ENCODE measurements at regions not wholly inside any gene's neighbourhood (a gene's known extent, or its start where the extent isn't known, plus 50 kb on each side); places are given as distances from the start of the nearest gene placed in this dataset.

GRCh38 chr2:145481334-145481922 is 961.5 kb upstream of the ZEB2 start:
- TF ChIP-seq SPI1 (IDR thresholded peaks at IDR 0.05; ENCODE audit: borderline replicate concordance, low read depth): no peak
- Histone ChIP-seq H3K27ac (replicated peaks) (no peak overlapping the region), H3K4me3 (replicated peaks; ENCODE audit: insufficient read depth, low read length) (no peak overlapping the region), H3K27me3 (ENCODE audit: insufficient read depth, poor library complexity, severe bottlenecking) (no peaks in the 10 kb centered on the region)
- DNase-seq (ENCODE audit: low read depth in 1 of 2, low spot score in 1 of 2): no peak

GRCh38 chr2:145464866-145465265 is 944.9 kb upstream of the ZEB2 start:
- H3K27ac ChIP-seq (replicated peaks): no peak overlapping the region
- no peak for DNase-seq (ENCODE audit: low read depth in 1 of 2, low spot score in 1 of 2)
- no peak for TF ChIP-seq REST (IDR thresholded peaks at IDR 0.05; ENCODE audit: insufficient replicate concordance, low read depth)
- TF ChIP-seq POLR2AphosphoS5 (IDR thresholded peaks at IDR 0.05; ENCODE audit: low read depth): no peak
- no peak for TF ChIP-seq SPI1 (IDR thresholded peaks at IDR 0.05; ENCODE audit: borderline replicate concordance, low read depth)
- no peak for TF ChIP-seq CTCF (IDR thresholded peaks at IDR 0.05; ENCODE audit: insufficient read depth, low read length)
- no peak for TF ChIP-seq GABPA (IDR thresholded peaks at IDR 0.05; ENCODE audit: low read depth)
- H3K4me3 ChIP-seq (replicated peaks; ENCODE audit: insufficient read depth, low read length): no peak overlapping the region
- no peaks in the 10 kb centered on the region for H3K27me3 ChIP-seq (ENCODE audit: insufficient read depth, poor library complexity, severe bottlenecking)

- TF ChIP-seq CTCF (IDR thresholded peaks at IDR 0.05; ENCODE audit: insufficient read depth, low read length) (no peak), POLR2AphosphoS5 (IDR thresholded peaks at IDR 0.05; ENCODE audit: low read depth) (no peak), GABPA (IDR thresholded peaks at IDR 0.05; ENCODE audit: low read depth) (no peak), SPI1 (IDR thresholded peaks at IDR 0.05; ENCODE audit: borderline replicate concordance, low read depth) (no peak), REST (IDR thresholded peaks at IDR 0.05; ENCODE audit: insufficient replicate concordance, low read depth) (no peak)
- Histone ChIP-seq H3K27ac (replicated peaks) (no peak overlapping the region), H3K27me3 (ENCODE audit: insufficient read depth, poor library complexity, severe bottlenecking) (no peaks in the 10 kb centered on the region), H3K4me3 (replicated peaks; ENCODE audit: insufficient read depth, low read length) (no peak overlapping the region)
- DNase-seq (ENCODE audit: low read depth in 1 of 2, low spot score in 1 of 2): no peak
Measured at GRCh38 chr2:145460112-145460511, 940.2 kb upstream of the ZEB2 start.

GRCh38 chr2:145431181-145431951 is 911.4 kb upstream of the ZEB2 start:
- Histone ChIP-seq H3K27me3 (ENCODE audit: insufficient read depth, poor library complexity, severe bottlenecking) (no peaks in the 10 kb centered on the region), H3K4me3 (replicated peaks; ENCODE audit: insufficient read depth, low read length) (no peak overlapping the region), H3K27ac (replicated peaks) (no peak overlapping the region)
- no peak for TF ChIP-seq CTCF (IDR thresholded peaks at IDR 0.05; ENCODE audit: insufficient read depth, low read length)
- TF ChIP-seq SPI1 (IDR thresholded peaks at IDR 0.05; ENCODE audit: borderline replicate concordance, low read depth): no peak
- TF ChIP-seq GABPA (IDR thresholded peaks at IDR 0.05; ENCODE audit: low read depth): no peak
- no peak for TF ChIP-seq POLR2AphosphoS5 (IDR thresholded peaks at IDR 0.05; ENCODE audit: low read depth)
- no peak for TF ChIP-seq REST (IDR thresholded peaks at IDR 0.05; ENCODE audit: insufficient replicate concordance, low read depth)
- no peak for DNase-seq (ENCODE audit: low read depth in 1 of 2, low spot score in 1 of 2)

Measured in HL-60 (cell line).